ENCODE measurements at regions not wholly inside any gene's neighbourhood (a gene's known extent, or its start where the extent isn't known, plus 50 kb on each side); places are given as distances from the start of the nearest gene placed in this dataset.

DNA sequence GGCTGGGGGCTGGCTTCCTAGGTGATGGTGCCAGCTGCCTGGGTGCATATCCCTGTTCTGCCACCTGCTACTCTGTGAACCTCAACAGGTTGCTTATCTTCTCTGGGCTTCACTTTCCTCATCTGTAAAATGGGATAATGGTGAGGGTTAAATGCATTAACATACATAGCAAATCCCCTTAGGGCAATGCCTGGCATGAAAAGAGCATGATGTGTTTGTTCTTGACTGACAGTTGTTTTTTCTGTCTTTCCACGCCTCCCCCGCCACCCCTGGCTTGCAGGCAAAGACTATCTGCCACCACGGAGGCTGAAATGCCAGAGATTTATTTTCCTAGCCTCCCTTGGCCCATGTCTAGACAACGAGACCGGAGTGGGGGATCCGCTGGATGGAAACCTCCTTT is 280.5 kb downstream of the NSG2 start:
- TF ChIP-seq CTCF (IDR thresholded peaks at IDR 0.05; ENCODE audit: poor library complexity) (no peak), EZH2 (IDR thresholded peaks at IDR 0.05; ENCODE audit: borderline replicate concordance) (no peak)
